Renal cortex interstitium (tissue), 11 donors: ENCODE measurements at regions not wholly inside any gene's neighbourhood (a gene's known extent, or its start where the extent isn't known, plus 50 kb on each side); places are given as distances from the start of the nearest gene placed in this dataset.

Experiments
- DNase-seq, 11 donors: peaks; one replicate each; pipeline ENCODE4 v3.0.0-alpha.2; 2013; ENCODE audit warnings: low read depth in 9 of 11, low spot score in 4 of 11; ENCODE audit errors: extremely low read depth in 1 of 11

GRCh38 chr19:5204212-5204611, 136.4 kb downstream of the PTPRS start:
- no peak for DNase-seq
